Muscle of arm (tissue), 1 donor: ENCODE measurements at regions not wholly inside any gene's neighbourhood (a gene's known extent, or its start where the extent isn't known, plus 50 kb on each side); places are given as distances from the start of the nearest gene placed in this dataset.

Experiments used
- DNase-seq: peaks from one replicate; pipeline ENCODE4 v3.0.0-alpha.2; 2013

DNA sequence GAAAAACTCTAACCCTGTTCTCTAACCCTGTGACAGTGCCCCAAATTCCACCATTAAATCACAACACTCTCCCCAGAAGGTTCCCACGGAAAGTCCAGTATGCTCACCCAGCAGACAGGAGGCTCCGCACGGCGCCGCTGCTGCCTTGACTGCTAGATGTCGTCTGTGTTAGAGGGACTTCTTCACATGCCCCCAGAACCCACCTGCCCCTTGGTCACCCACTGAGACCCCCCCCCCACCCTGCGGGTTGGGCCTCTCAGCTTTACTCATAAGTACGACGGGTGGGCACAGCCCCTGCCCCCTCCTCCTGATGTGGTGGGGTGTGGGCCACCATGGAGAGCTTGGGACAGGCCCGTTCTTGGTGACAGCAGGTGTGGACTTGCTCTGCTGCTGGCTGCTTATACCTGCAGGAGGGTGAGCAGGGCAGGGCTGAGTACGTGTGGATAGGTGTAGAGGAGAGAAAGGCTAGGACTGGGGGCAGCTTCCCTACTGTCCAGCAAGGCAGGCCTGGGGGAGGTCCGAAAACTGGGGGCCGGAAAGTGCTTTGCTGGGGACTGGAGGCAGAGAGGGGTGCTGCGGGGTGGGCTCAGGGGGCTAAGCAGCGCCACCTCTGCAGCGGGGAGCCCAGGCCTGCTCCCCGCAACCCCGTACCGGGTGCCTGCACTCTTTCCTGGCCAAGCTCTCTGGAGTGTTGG is 57.5 kb upstream of the OLFM1 start:
- DNase-seq = no peak

DNA sequence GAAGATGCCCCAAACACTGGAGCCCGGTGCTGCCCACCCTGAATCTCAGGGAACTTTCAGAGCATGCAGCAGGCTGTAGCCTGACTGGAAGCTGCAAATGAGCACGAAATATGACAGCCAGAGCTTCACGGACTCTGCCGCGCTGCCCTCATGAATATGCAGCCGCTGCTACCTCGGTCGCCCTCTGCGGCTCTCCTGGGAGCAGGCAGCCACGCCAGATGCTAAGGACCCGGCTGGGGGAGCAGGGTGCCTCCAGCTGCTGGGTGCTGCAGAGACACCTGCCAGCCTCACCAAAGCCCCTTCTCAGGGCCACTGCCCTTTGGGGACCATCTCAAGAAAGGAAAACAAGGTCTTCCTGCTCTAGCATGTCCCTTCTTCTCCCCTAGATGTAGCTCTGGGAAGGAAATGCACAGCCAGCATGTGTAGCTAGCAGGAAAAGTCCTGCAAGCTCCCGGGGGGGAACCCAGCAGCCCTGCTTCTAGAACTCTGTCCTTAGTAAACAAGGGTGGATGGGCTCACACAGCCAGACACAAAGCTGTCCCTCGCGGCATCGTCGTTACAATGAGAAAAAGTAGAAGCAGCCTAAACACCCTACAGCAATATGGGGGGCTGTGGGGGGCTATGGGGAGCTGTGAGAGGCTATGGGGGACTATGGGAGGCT is 56.8 kb upstream of the OLFM1 start:
- DNase-seq = no peak

- no peak for DNase-seq
Observed at GRCh38 chr9:135032041-135032835, 55.2 kb upstream of the OLFM1 start.

DNA sequence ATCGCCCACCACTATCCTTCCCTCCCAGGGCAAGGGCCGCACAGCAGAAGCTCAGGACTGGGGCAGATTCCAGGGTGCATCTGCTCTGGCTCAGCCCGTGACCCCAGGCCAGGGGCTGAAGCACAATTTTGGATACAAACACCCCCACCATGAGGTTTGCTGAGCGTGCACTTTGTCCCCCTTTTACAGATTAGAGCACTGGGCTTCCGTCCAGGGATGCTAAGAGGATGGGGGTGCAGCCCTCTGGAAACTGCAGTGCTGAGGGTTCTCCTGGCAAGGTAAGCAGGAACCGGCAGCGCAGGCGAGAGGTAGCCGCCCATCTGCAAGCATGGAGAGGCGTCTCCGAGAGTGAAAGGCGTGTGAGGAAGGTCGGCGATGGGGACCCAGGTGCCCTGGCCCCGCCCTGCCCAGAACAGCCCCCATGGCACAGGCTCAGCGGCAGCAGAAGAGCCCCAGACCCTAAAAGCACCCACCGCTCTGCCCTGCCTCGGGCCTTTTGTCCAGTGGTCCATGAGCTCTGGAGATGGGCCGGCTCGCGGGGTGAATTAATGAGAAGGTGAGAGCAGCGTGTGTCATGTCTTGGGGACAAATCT is 54.5 kb upstream of the OLFM1 start:
- no peak for DNase-seq

- DNase-seq = no peak
Observed at GRCh38 chr9:135033487-135033886, 54.0 kb upstream of the OLFM1 start.

GRCh38 chr9:135034106-135034505 is 53.4 kb upstream of the OLFM1 start:
- no peak for DNase-seq

- DNase-seq = no peak
Observed at GRCh38 chr9:135035781-135036760, 51.4 kb upstream of the OLFM1 start.

- no peak for DNase-seq
Observed at GRCh38 chr9:135036861-135037465, 50.5 kb upstream of the OLFM1 start.

DNA sequence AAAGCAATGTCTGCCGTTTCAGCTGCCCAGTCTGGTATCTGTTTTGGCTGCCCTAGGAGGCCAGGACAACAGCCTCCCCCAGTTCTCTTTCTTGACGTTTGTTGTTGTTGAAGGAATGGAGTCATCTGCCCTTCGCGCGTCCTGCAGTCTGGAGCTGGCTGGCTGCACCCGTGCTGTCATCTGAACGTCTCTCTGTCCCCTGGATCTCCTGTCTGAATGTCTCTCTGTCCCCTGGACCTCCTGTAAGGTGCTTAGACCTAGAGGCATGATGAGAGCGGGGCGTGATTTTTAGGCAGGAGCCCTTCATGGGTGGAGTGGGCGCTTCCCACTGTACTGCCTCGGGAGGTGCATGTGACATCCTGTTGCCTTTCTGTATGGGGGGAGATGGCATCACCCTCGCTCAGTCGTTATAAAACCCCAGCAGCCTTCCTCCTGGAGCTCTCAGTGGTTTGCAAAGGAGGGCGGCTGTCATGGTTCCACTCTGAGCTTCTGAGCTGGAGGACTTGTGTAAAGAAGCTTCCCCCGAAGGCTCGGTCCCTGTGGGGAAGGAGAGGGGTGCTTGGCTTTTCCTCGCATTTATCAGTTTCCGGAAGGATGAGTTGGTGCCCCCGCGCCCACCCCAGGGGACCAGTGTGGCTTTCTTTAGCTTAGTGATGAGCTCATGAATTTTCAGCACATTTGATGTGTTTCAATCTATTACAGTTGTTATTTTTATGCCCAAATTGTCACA is 49.8 kb upstream of the OLFM1 start:
- no peak for DNase-seq
